AG04450 (cell line): ENCODE measurements at regions not wholly inside any gene's neighbourhood (a gene's known extent, or its start where the extent isn't known, plus 50 kb on each side); places are given as distances from the start of the nearest gene placed in this dataset.

Experiments used
- CTCF ChIA-PET: fragments of 300-600, 350-600 bp; formaldehyde crosslinking; extraction: SDS; loops from one replicate; lab custom pipeline; 2022; ENCODE audit warnings: antibody characterized with exemption, inconsistent platforms; lab: Charles Lee
- POLR2A ChIA-PET: fragments of 350-600 bp; formaldehyde crosslinking; extraction: SDS; loops from one replicate; lab custom pipeline; 2021; ENCODE audit warnings: antibody characterized with exemption, inconsistent platforms; lab: Yijun Ruan, JAX
- DNase-seq: peaks from one replicate; pipeline ENCODE4 v3.0.0-alpha.2; 2011; ENCODE audit warnings: low read depth, low spot score
- H3K27ac ChIP-seq: one replicate; pipeline ENCODE4 v1.5.1; 2012; ENCODE audit warnings: low read depth, low read length, control low read depth
- H3K27me3 ChIP-seq: one replicate; pipeline ENCODE4 v1.6.0; 2012; ENCODE audit warnings: low read length; ENCODE audit not compliant: control insufficient read depth, insufficient read depth
- H3K4me3 ChIP-seq: 2 replicates; pipeline ENCODE4 v1.5.1; 2011; ENCODE audit warnings: mild to moderate bottlenecking, low read depth, low read length, control low read depth
- H3K9me3 ChIP-seq: 2 replicates; pipeline ENCODE4 v1.5.1; 2012; ENCODE audit warnings: low read length; ENCODE audit not compliant: control insufficient read depth, insufficient read depth
- TF ChIP-seq, protein P1 (sequence below): IDR thresholded peaks from 2 replicates; pipeline ENCODE4 v1.5.1; 2011; ENCODE audit warnings: low read depth, low read length, control low read depth, inconsistent platforms

DNA sequence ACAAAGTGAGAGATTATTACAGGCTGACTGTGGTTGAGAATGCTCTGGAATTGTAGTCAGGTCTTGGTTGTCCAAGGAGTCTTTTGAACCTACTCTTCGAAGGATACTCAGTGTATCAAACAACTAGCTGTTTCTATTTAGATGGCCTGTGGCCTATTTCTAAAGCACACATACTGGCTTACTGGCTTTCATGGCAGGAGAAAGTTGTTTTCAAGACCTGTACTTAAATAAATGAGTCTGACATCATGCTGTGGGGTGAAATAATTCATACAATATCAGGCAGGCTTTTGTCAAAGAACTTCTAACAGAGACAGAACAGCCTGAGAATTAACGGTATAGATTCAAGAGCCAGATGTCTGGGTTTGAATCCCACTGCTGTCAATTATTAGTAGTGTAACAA lies 316.7 kb upstream of the SEMA6D start:
- no peaks in the 10 kb centered on the region for H3K9me3 ChIP-seq
- TF ChIP-seq, protein P1, sequence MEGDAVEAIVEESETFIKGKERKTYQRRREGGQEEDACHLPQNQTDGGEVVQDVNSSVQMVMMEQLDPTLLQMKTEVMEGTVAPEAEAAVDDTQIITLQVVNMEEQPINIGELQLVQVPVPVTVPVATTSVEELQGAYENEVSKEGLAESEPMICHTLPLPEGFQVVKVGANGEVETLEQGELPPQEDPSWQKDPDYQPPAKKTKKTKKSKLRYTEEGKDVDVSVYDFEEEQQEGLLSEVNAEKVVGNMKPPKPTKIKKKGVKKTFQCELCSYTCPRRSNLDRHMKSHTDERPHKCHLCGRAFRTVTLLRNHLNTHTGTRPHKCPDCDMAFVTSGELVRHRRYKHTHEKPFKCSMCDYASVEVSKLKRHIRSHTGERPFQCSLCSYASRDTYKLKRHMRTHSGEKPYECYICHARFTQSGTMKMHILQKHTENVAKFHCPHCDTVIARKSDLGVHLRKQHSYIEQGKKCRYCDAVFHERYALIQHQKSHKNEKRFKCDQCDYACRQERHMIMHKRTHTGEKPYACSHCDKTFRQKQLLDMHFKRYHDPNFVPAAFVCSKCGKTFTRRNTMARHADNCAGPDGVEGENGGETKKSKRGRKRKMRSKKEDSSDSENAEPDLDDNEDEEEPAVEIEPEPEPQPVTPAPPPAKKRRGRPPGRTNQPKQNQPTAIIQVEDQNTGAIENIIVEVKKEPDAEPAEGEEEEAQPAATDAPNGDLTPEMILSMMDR = no peak
- no peak overlapping the region for H3K27ac ChIP-seq
- POLR2A ChIA-PET = no interaction called here
- DNase-seq = no peak
- no peak overlapping the region for H3K4me3 ChIP-seq
- CTCF ChIA-PET = interaction anchor here (2.1 kb wide), 1 partner anchor 26 kb away, joined by 8 read pairs; no protein-coding TSS in a partner anchor
- no peaks in the 10 kb centered on the region for H3K27me3 ChIP-seq

GRCh38 chr15:47401427-47401826 lies 315.9 kb upstream of the SEMA6D start:
- DNase-seq = no peak
- ChIA-PET POLR2A (no interaction called here), CTCF (interaction anchor here (2.1 kb wide), 1 partner anchor 27 kb away, joined by 8 read pairs; no protein-coding TSS in a partner anchor)
- Histone ChIP-seq H3K27ac (no peak overlapping the region), H3K4me3 (no peak overlapping the region), H3K27me3 (no peaks in the 10 kb centered on the region), H3K9me3 (no peaks in the 10 kb centered on the region)
- TF ChIP-seq, protein P1 = no peak

GRCh38 chr15:47402829-47403228 lies 314.5 kb upstream of the SEMA6D start:
- Histone ChIP-seq H3K27ac (no peak overlapping the region), H3K27me3 (no peaks in the 10 kb centered on the region), H3K4me3 (no peak overlapping the region), H3K9me3 (no peaks in the 10 kb centered on the region)
- TF ChIP-seq, protein P1 = no peak
- DNase-seq = no peak
- POLR2A ChIA-PET = no interaction called here
- CTCF ChIA-PET = interaction anchor here (1.9 kb wide), 1 partner anchor 29 kb away, joined by 4 read pairs; no protein-coding TSS in a partner anchor

GRCh38 chr15:47404877-47405276 lies 312.4 kb upstream of the SEMA6D start:
- DNase-seq = no peak
- Histone ChIP-seq H3K4me3 (no peak overlapping the region), H3K27me3 (no peaks in the 10 kb centered on the region), H3K27ac (no peak overlapping the region), H3K9me3 (no peaks in the 10 kb centered on the region)
- TF ChIP-seq, protein P1 = no peak
- CTCF ChIA-PET = interaction anchor here (1.9 kb wide), 1 partner anchor 31 kb away, joined by 4 read pairs; no protein-coding TSS in a partner anchor
- POLR2A ChIA-PET = no interaction called here

- DNase-seq = no peak
- POLR2A ChIA-PET = no interaction called here
- CTCF ChIA-PET = interaction anchor here (0.6 kb wide), 1 partner anchor 343 kb away, joined by 3 read pairs; no protein-coding TSS in a partner anchor
- Histone ChIP-seq H3K27ac (no peak overlapping the region), H3K9me3 (no peaks in the 10 kb centered on the region), H3K27me3 (no peaks in the 10 kb centered on the region), H3K4me3 (no peak overlapping the region)
- TF ChIP-seq, protein P1 = no peak
Measured at GRCh38 chr15:47405365-47406162, 311.7 kb upstream of the SEMA6D start.
